Karpas-422 (cell line): ENCODE measurements at regions not wholly inside any gene's neighbourhood (a gene's known extent, or its start where the extent isn't known, plus 50 kb on each side); places are given as distances from the start of the nearest gene placed in this dataset.

ENCODE experiments used
- DNase-seq: peaks from one replicate; pipeline ENCODE4 v3.0.0-alpha.2; 2015
- H2AFZ ChIP-seq: fragments of 200-600 bp; sonication (generic); 2 replicates; pipeline ENCODE4 v1.6.1; 2014; ENCODE audit warnings: antibody characterized with exemption, low read length, mixed read lengths
- H3K27ac ChIP-seq: fragments of 200-600 bp; sonication (generic); 2 replicates; pipeline ENCODE4 v1.5.1; 2014; ENCODE audit warnings: mild to moderate bottlenecking, low read length, moderate library complexity
- H3K27me3 ChIP-seq: fragments of 200-600 bp; sonication (generic); 2 replicates; pipeline ENCODE4 v1.6.1; 2014; ENCODE audit warnings: low read length, mixed read lengths
- H3K36me3 ChIP-seq: fragments of 200-600 bp; sonication (generic); 2 replicates; pipeline ENCODE4 v1.6.1; 2014; ENCODE audit warnings: low read length, mixed read lengths; ENCODE audit not compliant: insufficient read depth
- H3K4me1 ChIP-seq: fragments of 200-600 bp; sonication (generic); 2 replicates; pipeline ENCODE4 v1.6.1; 2014; ENCODE audit warnings: mild to moderate bottlenecking, low read length, mixed read lengths
- H3K4me2 ChIP-seq: fragments of 200-600 bp; sonication (generic); 2 replicates; pipeline ENCODE4 v1.6.1; 2014; ENCODE audit warnings: low read length, low read depth, mild to moderate bottlenecking; ENCODE audit not compliant: poor library complexity, severe bottlenecking
- H3K4me3 ChIP-seq: fragments of 200-600 bp; sonication (generic); 2 replicates; pipeline ENCODE4 v1.5.1; 2014; ENCODE audit warnings: mild to moderate bottlenecking, antibody characterized with exemption, low read length, mixed read lengths
- H3K79me2 ChIP-seq: fragments of 200-600 bp; sonication (generic); 2 replicates; pipeline ENCODE4 v1.6.1; 2014; ENCODE audit warnings: mild to moderate bottlenecking, low read length, mixed read lengths
- H3K9ac ChIP-seq: fragments of 200-600 bp; sonication (generic); 2 replicates; pipeline ENCODE4 v1.6.0; 2014; ENCODE audit warnings: low read length
- H3K9me2 ChIP-seq: fragments of 200-600 bp; sonication (generic), shearing (Covaris generic); replicated peaks from 2 replicates; pipeline ENCODE4 v1.6.0; 2014; ENCODE audit warnings: mild to moderate bottlenecking, low read length, moderate library complexity; ENCODE audit not compliant: insufficient read depth
- H3K9me3 ChIP-seq: fragments of 300-700, 200-600 bp; sonication (generic); 2 replicates; pipeline ENCODE4 v1.6.1; 2014; ENCODE audit warnings: low read length, mixed read lengths
- H4K20me1 ChIP-seq: fragments of 200-600 bp; sonication (generic); 2 replicates; pipeline ENCODE4 v1.6.1; 2014; ENCODE audit warnings: mild to moderate bottlenecking, antibody characterized with exemption, low read length, low read depth; ENCODE audit not compliant: insufficient read depth

DNA sequence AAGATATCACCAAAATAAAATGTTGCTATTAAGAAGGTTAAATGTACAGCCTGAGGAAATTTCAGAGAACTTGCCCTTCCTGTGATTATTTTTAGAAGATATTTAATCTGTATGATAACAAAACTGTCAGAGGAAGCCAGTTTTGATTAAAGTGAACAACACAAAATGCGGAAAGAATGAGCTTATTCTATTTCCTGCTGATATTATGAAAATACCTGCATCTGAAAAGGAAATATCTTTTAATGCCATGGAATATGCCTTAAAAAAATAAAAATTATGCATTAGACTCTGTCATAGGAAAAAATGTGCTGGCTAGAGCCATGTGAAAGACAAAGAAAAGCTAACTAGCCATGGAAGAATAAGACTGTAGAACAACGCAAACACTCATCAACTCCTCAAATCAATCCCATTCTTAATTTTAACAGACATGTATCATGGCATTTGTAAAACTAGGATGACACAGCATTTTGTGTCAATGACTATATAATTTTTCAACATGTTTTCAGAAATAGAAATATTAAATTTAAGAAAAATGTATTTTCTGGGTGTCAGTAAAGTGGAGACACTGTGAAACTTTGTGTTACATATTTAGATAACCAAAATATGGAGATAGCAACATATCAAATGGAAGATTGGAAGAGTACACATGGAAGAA lies 1768.2 kb downstream of the SUCLG1 start:
- Histone ChIP-seq H3K27me3 (no peaks in the 10 kb centered on the region), H3K4me2 (no peak overlapping the region), H3K9ac (no peak overlapping the region), H3K27ac (no peak overlapping the region), H3K9me3 (peaks cover 44% of the 10 kb centered on the region), H3K9me2 (no peaks in the 10 kb centered on the region), H3K4me3 (no peak overlapping the region; the same call in 1 of the 2 replicates), H3K79me2 (no peaks in the 10 kb centered on the region), H3K4me1 (no peaks in the 10 kb centered on the region), H2AFZ (no peak overlapping the region), H4K20me1 (no peaks in the 10 kb centered on the region), H3K36me3 (no peaks in the 10 kb centered on the region)
- DNase-seq: no peak

DNA sequence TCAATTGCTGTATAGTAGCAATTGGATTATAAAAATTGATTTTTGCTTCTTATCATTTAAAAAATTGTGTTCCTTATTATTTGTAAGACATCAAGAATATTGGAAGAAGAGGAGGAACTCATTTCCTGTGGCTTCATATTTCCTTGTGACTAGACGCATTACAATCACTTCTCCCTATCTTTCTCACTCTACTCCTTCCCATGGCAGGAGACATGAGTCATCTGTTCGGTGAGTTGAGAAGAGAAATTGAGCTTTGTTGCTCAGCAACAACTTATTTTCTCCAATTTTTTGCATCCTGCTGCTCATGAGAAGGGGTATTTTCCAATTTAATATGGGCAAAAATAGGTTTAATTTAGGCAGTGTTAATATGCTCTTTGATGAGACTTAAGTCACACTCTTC lies 1783.9 kb downstream of the SUCLG1 start:
- no peak overlapping the region for H3K4me3 ChIP-seq
- H3K9me3 ChIP-seq: peaks cover 58% of the 10 kb centered on the region
- no peak for DNase-seq
- H3K9me2 ChIP-seq: no peaks in the 10 kb centered on the region
- no peaks in the 10 kb centered on the region for H3K36me3 ChIP-seq
- no peaks in the 10 kb centered on the region for H3K4me1 ChIP-seq
- H3K79me2 ChIP-seq: no peaks in the 10 kb centered on the region
- no peaks in the 10 kb centered on the region for H4K20me1 ChIP-seq
- H2AFZ ChIP-seq: no peak overlapping the region
- no peaks in the 10 kb centered on the region for H3K27me3 ChIP-seq
- H3K9ac ChIP-seq: no peak overlapping the region
- no peak overlapping the region for H3K27ac ChIP-seq
- no peak overlapping the region for H3K4me2 ChIP-seq

DNA sequence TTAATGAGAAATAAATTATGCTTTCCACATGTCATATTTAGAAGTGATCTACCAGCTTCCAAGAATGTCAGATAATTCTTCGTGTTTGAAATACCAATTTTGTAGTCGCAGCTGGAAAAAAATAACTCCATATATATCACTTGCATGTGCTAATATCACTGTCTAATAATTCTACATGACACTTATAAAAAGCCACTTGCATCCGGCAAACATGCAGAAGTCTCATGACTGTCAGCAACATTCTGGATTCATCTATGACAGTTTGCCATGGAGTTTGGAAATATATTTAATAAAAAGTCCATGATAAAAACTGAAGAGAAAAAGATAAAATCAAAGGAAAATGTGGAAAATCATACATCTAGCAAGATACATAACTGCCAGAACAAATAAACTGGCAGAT lies 1784.4 kb downstream of the SUCLG1 start:
- Histone ChIP-seq H3K79me2 (no peaks in the 10 kb centered on the region), H3K4me2 (no peak overlapping the region), H3K4me1 (no peaks in the 10 kb centered on the region), H3K27me3 (no peaks in the 10 kb centered on the region), H3K4me3 (no peak overlapping the region), H2AFZ (no peak overlapping the region), H3K27ac (no peak overlapping the region), H3K9me2 (no peaks in the 10 kb centered on the region), H3K9ac (no peak overlapping the region), H3K36me3 (no peaks in the 10 kb centered on the region), H3K9me3 (peaks cover 56% of the 10 kb centered on the region), H4K20me1 (no peaks in the 10 kb centered on the region)
- DNase-seq: no peak

DNA sequence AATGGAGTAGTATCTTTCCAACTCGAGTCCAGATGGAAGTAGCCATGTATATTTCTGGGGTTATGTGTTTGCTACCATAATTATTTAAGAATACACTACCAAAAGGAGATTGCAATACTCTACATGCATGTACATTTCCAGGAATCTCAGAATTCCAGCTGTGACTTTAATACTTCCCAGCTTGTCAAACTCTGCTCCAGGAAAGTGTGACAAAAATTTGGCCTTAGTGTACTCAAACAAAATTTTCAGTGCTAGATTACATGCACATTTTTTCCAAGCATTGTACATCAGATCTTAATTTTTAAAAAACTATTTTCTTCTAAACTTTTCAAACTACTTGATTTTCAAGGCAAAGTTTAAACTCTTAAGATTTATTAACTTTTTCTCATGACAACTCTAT lies 1791.6 kb downstream of the SUCLG1 start:
- no peaks in the 10 kb centered on the region for H3K4me1 ChIP-seq

DNA sequence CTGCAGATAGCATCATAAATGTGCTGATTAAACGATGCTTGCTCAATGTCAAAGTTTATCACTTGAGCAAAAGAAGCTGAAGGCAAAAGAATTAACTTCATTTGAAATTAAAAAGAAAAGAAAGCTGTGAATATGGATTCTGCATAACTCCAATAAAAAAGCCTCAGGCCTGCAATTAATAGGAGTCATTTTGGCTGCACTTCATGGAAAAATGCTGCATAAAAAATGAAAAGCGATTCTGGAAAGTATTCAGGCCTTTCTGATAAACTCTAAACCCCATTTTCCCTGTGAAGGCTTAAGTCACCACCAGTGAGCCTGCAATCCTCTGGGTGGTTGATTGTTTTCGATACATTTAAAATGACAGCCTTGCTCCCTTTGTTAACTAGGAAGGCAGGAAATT lies 1793.4 kb downstream of the SUCLG1 start:
- no peaks in the 10 kb centered on the region for H3K36me3 ChIP-seq
- no peak for DNase-seq
- no peaks in the 10 kb centered on the region for H3K4me1 ChIP-seq
- no peaks in the 10 kb centered on the region for H3K9me2 ChIP-seq
- no peak overlapping the region for H3K4me3 ChIP-seq
- H3K9me3 ChIP-seq: peaks cover 36% of the 10 kb centered on the region
- no peak overlapping the region for H3K4me2 ChIP-seq
- H2AFZ ChIP-seq: no peak overlapping the region
- H3K27ac ChIP-seq: no peak overlapping the region
- no peak overlapping the region for H3K9ac ChIP-seq
- no peaks in the 10 kb centered on the region for H3K27me3 ChIP-seq
- no peaks in the 10 kb centered on the region for H3K79me2 ChIP-seq
- no peaks in the 10 kb centered on the region for H4K20me1 ChIP-seq

More for the DNA sequence above, 1791.6 kb downstream of the SUCLG1 start:
- H3K36me3 ChIP-seq: no peaks in the 10 kb centered on the region
- no peaks in the 10 kb centered on the region for H4K20me1 ChIP-seq
- no peak for DNase-seq
- H3K9ac ChIP-seq: no peak overlapping the region
- H3K4me2 ChIP-seq: no peak overlapping the region
- no peak overlapping the region for H3K27ac ChIP-seq
- peaks cover 40% of the 10 kb centered on the region for H3K9me3 ChIP-seq
- no peaks in the 10 kb centered on the region for H3K9me2 ChIP-seq
- H3K79me2 ChIP-seq: no peaks in the 10 kb centered on the region
- no peak overlapping the region for H2AFZ ChIP-seq
- H3K4me3 ChIP-seq: no peak overlapping the region
- H3K27me3 ChIP-seq: no peaks in the 10 kb centered on the region

DNA sequence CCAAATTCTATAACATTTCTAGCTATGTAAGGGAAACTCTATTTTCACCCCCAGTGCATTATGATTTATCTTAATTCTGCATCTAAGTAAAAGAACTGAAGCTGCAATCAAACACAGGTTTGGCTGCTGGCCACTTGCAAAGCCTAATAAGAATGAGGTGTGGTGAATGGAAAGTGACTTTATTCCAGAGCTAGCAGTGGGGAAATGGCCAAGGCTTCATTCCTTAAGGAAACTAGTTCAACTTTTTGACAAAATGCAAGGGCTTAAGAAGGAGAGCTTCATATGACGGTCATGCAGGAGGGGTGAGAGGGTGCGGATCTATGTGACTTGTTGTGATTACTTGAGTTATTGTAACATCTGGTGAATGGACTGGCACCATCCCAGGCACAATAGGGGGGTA lies 1802.0 kb downstream of the SUCLG1 start:
- H2AFZ ChIP-seq: no peak overlapping the region
- H3K27ac ChIP-seq: no peak overlapping the region
- no peaks in the 10 kb centered on the region for H3K9me2 ChIP-seq
- H3K36me3 ChIP-seq: no peaks in the 10 kb centered on the region
- H4K20me1 ChIP-seq: no peaks in the 10 kb centered on the region
- DNase-seq: no peak
- H3K4me1 ChIP-seq: no peaks in the 10 kb centered on the region
- H3K9me3 ChIP-seq: peaks cover 52% of the 10 kb centered on the region
- no peaks in the 10 kb centered on the region for H3K79me2 ChIP-seq
- no peak overlapping the region for H3K9ac ChIP-seq
- no peak overlapping the region for H3K4me2 ChIP-seq
- H3K4me3 ChIP-seq: no peak overlapping the region
- H3K27me3 ChIP-seq: no peaks in the 10 kb centered on the region

DNA sequence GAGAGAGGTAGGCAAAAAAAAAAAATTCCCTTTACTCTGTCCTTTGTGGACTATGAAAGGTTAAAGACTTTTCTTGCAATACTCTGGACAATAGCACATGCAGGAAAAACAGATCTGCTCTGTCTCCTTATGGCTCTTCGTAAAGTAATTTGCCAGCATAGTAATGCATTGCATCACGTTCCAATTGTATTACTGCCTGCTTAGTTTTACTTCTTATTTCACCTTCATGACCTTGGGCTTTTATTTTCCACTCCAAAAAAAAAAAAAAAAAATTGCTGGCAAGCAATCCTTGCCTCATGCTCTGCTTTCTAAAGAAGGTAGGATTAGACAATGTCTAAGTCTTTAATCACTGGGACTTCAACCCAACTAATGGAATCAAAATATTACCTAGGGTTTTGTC lies 1802.7 kb downstream of the SUCLG1 start:
- Histone ChIP-seq H2AFZ (no peak overlapping the region), H4K20me1 (no peaks in the 10 kb centered on the region), H3K36me3 (no peaks in the 10 kb centered on the region), H3K9ac (no peak overlapping the region), H3K9me2 (no peaks in the 10 kb centered on the region), H3K4me2 (no peak overlapping the region), H3K27me3 (no peaks in the 10 kb centered on the region), H3K79me2 (no peaks in the 10 kb centered on the region), H3K27ac (no peak overlapping the region), H3K9me3 (peaks cover 59% of the 10 kb centered on the region), H3K4me1 (no peaks in the 10 kb centered on the region), H3K4me3 (no peak overlapping the region)
- no peak for DNase-seq

DNA sequence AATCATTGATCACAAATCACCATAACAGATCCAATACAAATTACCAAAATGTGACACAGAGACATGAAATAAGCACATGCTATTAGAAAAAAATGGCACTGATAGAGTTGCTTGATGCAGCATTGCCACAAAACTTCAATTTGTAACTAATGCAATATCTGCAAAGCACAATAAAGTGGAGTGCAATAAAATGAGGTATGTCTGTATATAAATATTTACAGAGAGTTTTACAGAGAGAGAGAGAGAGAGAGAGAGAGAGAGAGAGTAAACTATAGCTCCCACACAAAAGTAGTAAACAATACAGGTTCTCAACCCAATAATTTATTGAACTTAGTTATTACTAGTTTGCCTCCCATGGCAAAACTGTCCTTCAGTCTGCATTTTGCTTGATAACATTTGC lies 1807.0 kb downstream of the SUCLG1 start:
- no peaks in the 10 kb centered on the region for H4K20me1 ChIP-seq
- no peaks in the 10 kb centered on the region for H3K27me3 ChIP-seq
- peaks cover 69% of the 10 kb centered on the region for H3K9me3 ChIP-seq
- H3K9ac ChIP-seq: no peak overlapping the region
- H3K27ac ChIP-seq: no peak overlapping the region
- H3K36me3 ChIP-seq: no peaks in the 10 kb centered on the region
- no peak for DNase-seq
- H3K79me2 ChIP-seq: no peaks in the 10 kb centered on the region
- H3K4me1 ChIP-seq: no peaks in the 10 kb centered on the region
- H3K9me2 ChIP-seq: no peaks in the 10 kb centered on the region
- no peak overlapping the region for H3K4me3 ChIP-seq
- no peak overlapping the region for H2AFZ ChIP-seq
- H3K4me2 ChIP-seq: no peak overlapping the region

DNA sequence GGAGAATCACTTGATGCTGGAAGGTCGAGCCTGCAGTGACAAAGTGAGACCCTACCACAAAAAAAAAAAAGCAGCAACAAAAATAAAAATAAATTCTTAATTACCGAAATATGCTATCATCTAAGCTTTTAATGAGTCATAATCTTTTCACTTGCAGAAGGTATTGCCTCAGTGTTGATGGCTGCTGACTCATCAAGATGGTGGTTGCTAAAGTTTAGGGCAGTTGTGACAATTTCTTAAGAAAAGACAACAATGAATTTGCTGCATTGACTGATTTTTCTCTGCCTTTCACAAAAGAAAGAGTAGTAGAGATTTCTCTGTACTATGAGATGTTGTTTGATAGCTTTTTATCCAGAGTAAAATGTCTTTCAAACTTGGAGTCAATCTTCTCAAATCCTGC lies 1809.0 kb downstream of the SUCLG1 start:
- Histone ChIP-seq H3K4me3 (no peak overlapping the region), H4K20me1 (no peaks in the 10 kb centered on the region), H3K9ac (no peak overlapping the region), H3K27ac (no peak overlapping the region), H3K27me3 (no peaks in the 10 kb centered on the region), H2AFZ (no peak overlapping the region), H3K9me3 (peaks cover 78% of the 10 kb centered on the region), H3K9me2 (no peaks in the 10 kb centered on the region), H3K79me2 (no peaks in the 10 kb centered on the region), H3K4me2 (no peak overlapping the region), H3K36me3 (no peaks in the 10 kb centered on the region), H3K4me1 (no peaks in the 10 kb centered on the region)
- DNase-seq: no peak
